Erythroblast (primary cell): ENCODE measurements at regions not wholly inside any gene's neighbourhood (a gene's known extent, or its start where the extent isn't known, plus 50 kb on each side); places are given as distances from the start of the nearest gene placed in this dataset.

ENCODE experiments used
- GATA1 ChIP-seq: IDR thresholded peaks from 2 replicates; pipeline ENCODE4 v1.6.1; 2011; ENCODE audit warnings: low read depth, mild to moderate bottlenecking, control low read depth, low read length, moderate library complexity
- POLR2A ChIP-seq: IDR thresholded peaks from 2 replicates; pipeline ENCODE4 v1.6.1; 2011; ENCODE audit warnings: mild to moderate bottlenecking, low read length

DNA sequence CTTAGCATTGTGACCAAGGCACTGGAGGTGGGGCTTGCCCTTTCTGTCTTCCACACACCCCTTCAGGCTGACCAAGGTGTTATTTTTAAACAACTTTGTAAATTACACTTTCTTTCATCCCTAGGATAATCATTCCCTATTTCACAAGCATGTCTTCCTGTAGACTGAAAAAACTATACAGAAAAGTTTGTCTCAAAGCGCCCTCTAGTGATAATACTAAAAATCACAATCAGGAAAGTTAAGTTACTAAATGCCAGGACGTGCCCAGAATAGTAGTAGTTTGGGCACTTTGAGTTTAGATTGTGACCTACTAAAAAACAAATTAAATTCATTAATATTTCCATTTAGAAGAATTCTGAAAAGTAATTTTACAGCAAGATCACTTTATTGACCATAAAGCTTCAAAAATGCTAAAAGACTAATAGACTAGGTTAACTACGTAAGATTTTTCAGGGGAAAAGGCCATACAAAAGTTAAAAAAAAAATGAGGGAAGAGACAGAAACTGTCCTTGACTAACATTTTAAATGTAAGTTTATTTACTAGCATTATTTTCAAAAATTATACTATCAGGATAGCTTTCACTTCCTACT, 123.3 kb upstream of the DUSP22 start:
- TF ChIP-seq POLR2A, result no peak
- TF ChIP-seq GATA1, result no peak
